NB4 (cell line): ENCODE measurements at regions not wholly inside any gene's neighbourhood (a gene's known extent, or its start where the extent isn't known, plus 50 kb on each side); places are given as distances from the start of the nearest gene placed in this dataset.

ENCODE experiments used
- MYC ChIP-seq: IDR thresholded peaks from 2 replicates; pipeline ENCODE4 v1.6.1; 2011; ENCODE audit warnings: low read depth, low read length
- POLR2A ChIP-seq: IDR thresholded peaks from 2 replicates; pipeline ENCODE4 v1.6.1; 2011; ENCODE audit warnings: mild to moderate bottlenecking; ENCODE audit not compliant: insufficient read length; ENCODE audit errors: extremely low read depth
- TF ChIP-seq, protein P1 (sequence below): IDR thresholded peaks from one replicate; pipeline ENCODE4 v1.5.1; 2012; ENCODE audit warnings: low read depth, low read length
- TF ChIP-seq, protein P2 (sequence below): IDR thresholded peaks from 2 replicates; pipeline ENCODE4 v1.6.1; 2011; ENCODE audit warnings: low read depth, low read length

DNA sequence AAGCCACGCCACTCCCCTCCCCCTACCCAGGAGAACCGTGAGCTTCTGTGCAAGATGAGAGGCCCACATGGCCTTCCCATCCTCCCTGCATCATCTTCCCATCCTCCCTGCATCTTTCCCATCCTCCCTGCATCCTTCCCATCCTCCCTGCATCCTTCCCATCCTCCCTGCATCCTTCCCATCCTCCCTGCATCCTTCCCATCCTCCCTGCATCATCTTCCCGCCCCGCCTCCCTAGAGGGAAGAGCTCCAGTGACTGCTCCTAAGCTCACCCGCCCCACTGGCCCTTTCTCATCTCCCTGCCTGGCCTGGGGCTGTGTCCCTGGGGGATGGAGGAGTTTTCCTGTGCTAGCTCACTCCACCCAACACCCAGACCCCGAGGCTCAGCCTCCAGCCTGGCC lies 93.3 kb upstream of the ASAP2 start:
- TF ChIP-seq MYC = no peak
- no peak for TF ChIP-seq POLR2A
- TF ChIP-seq, protein P1, sequence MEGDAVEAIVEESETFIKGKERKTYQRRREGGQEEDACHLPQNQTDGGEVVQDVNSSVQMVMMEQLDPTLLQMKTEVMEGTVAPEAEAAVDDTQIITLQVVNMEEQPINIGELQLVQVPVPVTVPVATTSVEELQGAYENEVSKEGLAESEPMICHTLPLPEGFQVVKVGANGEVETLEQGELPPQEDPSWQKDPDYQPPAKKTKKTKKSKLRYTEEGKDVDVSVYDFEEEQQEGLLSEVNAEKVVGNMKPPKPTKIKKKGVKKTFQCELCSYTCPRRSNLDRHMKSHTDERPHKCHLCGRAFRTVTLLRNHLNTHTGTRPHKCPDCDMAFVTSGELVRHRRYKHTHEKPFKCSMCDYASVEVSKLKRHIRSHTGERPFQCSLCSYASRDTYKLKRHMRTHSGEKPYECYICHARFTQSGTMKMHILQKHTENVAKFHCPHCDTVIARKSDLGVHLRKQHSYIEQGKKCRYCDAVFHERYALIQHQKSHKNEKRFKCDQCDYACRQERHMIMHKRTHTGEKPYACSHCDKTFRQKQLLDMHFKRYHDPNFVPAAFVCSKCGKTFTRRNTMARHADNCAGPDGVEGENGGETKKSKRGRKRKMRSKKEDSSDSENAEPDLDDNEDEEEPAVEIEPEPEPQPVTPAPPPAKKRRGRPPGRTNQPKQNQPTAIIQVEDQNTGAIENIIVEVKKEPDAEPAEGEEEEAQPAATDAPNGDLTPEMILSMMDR = no peak
- TF ChIP-seq, protein P2, sequence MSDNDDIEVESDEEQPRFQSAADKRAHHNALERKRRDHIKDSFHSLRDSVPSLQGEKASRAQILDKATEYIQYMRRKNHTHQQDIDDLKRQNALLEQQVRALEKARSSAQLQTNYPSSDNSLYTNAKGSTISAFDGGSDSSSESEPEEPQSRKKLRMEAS = no peak
